ENCODE measurements at regions not wholly inside any gene's neighbourhood (a gene's known extent, or its start where the extent isn't known, plus 50 kb on each side); places are given as distances from the start of the nearest gene placed in this dataset.
"Not testable (repeated sequence)": the region's sequence is repeated elsewhere in the genome, so short reads cannot be mapped to it uniquely, and the experiment has no call there.

- no peak for DNase-seq
Measured at GRCh38 chr15:91356083-91356482, 256.0 kb downstream of the SV2B start.

DNA sequence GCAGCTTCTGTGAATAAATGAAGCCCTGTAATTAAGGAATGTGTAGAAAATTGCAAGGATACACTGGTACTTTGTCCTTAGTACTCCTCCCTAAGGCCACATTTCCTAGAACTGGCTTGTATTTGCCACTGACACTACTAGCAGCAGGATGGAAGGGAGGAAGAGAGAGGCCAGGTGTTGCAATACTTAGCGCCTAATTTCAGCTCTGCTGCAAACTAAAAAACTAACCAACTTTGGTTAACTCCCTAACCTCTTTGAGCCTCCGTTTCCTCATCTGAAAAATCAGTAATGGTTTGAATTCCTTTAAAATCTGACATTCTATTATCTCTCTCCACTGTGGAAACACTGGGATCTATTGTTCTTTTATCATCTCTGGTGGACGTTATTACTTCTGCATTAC, 257.0 kb downstream of the SV2B start:
- DNase-seq, result no peak

DNA sequence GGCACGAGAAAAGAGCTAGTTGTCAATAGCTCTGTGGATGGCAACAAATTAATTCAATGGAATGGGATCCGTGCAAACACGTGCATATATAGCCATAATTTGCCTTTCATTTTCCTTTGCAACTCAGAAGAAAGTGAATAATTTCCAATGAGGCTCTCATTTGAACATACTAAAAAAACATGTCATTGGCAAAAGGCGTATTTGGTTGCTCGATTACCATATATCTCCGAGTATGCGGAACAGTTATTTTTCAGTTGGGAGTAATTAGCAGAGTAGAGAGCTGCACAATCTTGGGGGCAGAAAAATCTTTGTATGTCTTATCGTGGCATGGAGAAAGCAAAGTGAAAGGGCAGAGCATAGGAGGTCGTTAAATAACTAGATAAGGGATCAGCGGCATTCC, 257.4 kb downstream of the SV2B start:
- DNase-seq, result no peak

GRCh38 chr15:91358405-91358804, 258.3 kb downstream of the SV2B start:
- no peak for DNase-seq

DNA sequence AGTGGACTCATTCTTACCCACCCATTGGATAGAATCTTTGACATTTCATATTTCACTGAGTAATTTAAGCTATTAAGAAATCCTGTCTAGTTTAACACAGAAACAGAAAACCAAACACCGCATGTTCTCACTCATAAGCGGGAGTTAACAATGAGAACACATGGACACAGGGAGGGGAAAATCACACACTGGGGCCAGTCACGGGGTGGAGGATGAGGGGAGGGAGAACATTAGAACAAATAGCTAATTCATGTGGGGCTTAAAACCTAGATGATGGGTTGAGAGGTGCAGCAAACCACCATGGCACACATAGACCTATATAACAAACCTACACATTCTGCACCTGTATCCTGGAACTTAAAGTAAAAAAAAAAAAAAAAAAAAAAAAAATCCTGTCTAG, 261.6 kb downstream of the SV2B start:
- DNase-seq, result not testable (repeated sequence)

DNA sequence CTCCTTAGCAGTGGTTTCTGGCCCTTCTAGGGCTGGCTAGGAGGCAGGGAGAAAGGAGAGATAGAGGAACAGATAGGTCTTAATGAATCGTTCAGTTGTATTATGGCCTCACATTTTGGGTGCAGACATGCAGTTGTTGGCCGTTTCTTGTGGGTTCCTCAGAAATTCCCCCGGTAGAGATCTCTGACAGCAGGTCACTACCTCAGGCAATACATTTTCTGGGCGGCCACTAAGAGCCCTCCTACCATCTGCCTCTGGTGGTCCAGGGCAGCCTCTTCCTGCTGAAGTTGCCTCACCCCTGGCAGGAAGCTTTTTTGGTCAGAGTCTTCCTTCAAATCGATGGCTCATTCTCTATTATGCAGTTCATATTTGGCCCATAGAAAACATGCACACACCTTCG, 266.1 kb downstream of the SV2B start:
- DNase-seq, result no peak

DNA sequence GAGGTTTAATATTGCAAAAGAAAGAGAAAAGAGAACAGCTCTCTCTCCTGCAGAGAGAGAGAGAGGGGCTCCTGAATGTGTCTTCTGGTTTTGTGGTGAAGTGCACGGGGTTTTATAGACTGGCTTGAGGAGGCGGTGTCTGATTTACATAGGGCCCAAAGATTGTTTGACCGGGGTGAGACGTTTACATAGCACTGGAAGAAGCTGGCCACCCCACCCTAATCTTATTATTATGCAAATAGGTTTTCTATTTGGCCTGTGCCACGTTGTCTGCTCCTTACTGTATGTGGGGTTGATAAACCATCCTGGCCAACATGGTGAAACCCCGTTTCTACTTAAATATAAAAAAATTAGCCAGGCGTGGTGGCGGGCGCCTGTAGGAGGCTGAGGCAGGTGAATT, 268.6 kb downstream of the SV2B start:
- DNase-seq, result no peak

DNA sequence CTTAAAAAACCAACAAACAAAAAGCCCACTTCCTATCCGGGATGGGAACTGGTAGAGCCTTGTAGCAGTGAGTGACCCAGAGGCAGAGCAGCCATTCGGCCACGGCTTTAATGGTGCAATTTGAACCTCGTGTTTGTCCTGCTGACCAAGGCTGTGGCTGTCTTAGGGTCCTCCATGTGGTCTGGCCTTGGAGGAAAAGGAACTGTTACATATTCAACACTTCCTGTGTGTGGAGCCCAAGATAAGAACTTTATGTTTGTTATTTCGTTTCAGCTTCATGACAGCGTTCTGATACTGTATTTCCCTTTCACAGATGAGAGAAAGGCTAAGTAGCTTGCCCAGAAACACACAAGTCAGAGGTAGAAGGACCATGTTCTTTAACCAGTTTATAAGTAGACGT, 269.8 kb downstream of the SV2B start:
- DNase-seq, result no peak

DNA sequence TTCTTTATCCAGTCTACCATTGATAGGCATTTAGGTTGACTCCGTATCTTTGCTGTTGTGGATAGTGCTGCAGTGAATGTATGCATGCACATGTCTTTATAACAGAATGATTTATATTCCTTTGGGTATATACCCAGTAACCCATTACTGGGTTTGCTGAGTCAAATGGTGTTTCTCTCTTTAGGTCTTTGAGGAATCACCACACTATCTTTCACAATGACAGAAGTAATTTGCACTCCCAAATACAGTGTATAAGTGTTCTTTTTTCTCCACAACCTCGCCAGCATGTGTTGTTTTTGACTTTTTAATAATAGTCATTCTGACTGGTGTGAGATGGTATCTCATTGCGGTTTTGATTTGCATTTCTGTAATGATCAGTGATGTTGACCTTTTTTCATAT, 271.3 kb downstream of the SV2B start:
- not testable (repeated sequence) for DNase-seq

- no peak for DNase-seq
Measured at GRCh38 chr15:91374336-91374735, 274.3 kb downstream of the SV2B start.

DNA sequence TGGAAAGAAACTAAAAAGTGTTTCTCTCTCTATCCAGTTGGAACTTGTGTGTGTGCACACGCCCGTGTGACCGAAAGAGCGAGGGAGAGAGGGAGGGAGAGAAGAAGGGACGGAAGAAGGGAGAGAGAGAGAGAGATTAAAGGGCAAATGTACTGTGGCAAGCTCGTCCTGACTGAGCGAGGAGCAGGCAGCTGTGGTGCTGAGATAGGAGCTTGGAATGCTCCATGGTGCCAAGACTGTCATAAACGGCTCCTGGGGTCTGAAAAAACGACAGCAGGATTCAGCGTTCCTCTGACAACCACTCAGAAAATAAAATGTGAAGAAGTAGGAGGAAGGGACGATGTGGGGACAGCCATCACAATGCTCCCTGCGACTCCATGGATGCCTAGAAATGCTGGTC, 276.0 kb downstream of the SV2B start:
- DNase-seq, result no peak

DNA sequence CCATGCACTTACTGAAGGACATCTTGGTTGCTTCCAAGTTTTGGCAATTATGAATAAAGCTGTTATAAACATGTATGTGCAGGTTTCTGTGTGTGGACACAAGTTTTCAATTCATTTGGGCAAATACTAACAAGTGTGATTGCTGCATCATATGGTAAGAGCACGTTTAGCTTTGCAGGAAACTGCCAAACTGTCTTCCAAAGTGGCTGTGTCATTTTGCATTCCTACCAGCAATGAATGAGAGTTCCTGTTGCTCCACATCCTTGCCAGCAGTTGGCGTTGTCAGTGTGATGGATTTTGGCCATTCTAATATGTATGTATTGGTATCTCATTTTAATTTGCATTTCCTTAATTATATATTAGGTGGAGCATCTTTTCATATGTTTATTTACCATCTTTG, 280.1 kb downstream of the SV2B start:
- DNase-seq, result no peak

GRCh38 chr15:91383532-91383931, 283.5 kb downstream of the SV2B start:
- DNase-seq, result no peak

- no peak for DNase-seq
Measured at GRCh38 chr15:91384189-91384730, 284.2 kb downstream of the SV2B start.

- DNase-seq, result no peak
Measured at GRCh38 chr15:91385311-91385710, 285.3 kb downstream of the SV2B start.

- no peak for DNase-seq
Measured at GRCh38 chr15:91393186-91393585, 293.1 kb downstream of the SV2B start.

DNA sequence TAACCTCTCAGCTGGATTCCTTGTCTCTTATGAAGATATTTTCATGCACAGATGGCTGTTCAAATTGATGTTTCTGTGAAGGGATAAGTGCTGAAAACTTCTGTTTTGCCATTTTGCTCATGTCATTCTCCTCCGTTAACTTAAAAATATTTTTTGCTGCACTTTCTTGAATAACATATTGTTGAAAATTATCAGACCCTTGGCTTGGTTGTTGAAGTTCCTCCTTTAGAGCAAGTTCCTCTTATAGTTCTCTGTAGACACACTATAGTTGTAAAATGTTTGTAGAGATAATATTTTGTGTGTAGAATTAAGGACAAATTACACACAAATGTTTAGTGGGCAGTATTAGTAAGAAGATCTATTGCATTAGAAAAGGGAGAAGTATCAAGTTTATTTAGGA, 300.4 kb downstream of the SV2B start:
- no peak for DNase-seq

GRCh38 chr15:91407269-91407889, 307.3 kb downstream of the SV2B start:
- peak; percentile 22 to 92 for DNase-seq

GRCh38 chr15:91408476-91409076, 308.5 kb downstream of the SV2B start:
- DNase-seq, result peak; percentile 24 to 60

- no peak for DNase-seq
Measured at GRCh38 chr15:91409387-91409786, 309.3 kb downstream of the SV2B start.

DNA sequence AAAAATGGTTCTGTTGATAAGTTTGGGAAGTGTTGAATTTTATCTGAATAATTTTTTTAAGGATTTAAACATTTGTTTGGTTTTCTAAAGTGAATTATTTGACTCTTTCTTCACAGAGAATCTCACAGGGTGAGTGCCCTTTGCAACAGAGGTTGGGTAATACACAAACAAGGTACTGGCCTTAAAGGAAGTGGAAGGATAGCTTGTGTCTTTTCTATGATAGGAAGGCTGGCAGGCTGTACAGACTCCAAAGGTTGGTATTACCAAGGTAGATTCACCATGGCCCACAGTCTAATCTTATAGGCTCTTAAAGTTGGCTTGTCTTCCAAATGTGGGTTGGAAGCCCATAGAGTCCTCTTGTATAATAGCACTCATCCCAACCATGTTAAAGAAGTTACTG, 311.5 kb downstream of the SV2B start:
- no peak for DNase-seq

- DNase-seq, result no peak
Measured at GRCh38 chr15:91412138-91412928, 312.3 kb downstream of the SV2B start.

- DNase-seq, result no peak
Measured at GRCh38 chr15:91413142-91413541, 313.1 kb downstream of the SV2B start.

GRCh38 chr15:91414124-91414523, 314.1 kb downstream of the SV2B start:
- no peak for DNase-seq

Measured in cerebellar nuclear complex (tissue), 1 donor.